ENCODE measurements at regions not wholly inside any gene's neighbourhood (a gene's known extent, or its start where the extent isn't known, plus 50 kb on each side); places are given as distances from the start of the nearest gene placed in this dataset.

DNA sequence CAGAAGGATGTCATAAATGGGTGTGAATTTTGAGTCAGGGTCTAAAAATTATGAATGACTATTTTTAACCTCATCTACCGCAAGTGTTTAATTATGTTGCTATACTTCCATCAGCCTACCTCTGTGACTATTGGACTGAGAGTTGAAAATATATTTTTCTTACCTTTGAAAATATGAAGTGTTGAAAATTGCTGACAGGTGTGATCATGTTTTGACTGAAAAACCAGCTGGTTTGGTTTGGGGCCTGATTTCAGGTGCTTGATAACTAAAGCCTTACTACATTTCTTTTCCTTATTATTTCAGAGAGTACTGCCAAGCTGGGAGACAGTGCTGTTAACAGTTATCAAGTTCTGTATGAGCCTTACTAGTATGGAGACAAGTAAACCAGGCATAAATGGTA is 107.2 kb upstream of the DUSP10 start:
- Histone ChIP-seq H3K4me3 (ENCODE audit: low read depth in 1 of 2, low read length in 2 of 2) (no peak overlapping the region), H3K36me3 (ENCODE audit: control insufficient read depth in 1 of 2, insufficient read depth in 2 of 2, low read length in 2 of 2) (no peaks in the 10 kb centered on the region), H3K27me3 (ENCODE audit: low read depth, low read length) (no peaks in the 10 kb centered on the region), H3K9me3 (ENCODE audit: control insufficient read depth in 1 of 2, low read length in 2 of 2) (no peaks in the 10 kb centered on the region), H3K27ac (ENCODE audit: low read length) (no peak overlapping the region), H3K4me1 (ENCODE audit: control insufficient read depth in 1 of 2, insufficient read depth in 2 of 2, low read length in 2 of 2) (peaks cover 0 to 18% of the 10 kb centered on the region in 2 donors)

DNA sequence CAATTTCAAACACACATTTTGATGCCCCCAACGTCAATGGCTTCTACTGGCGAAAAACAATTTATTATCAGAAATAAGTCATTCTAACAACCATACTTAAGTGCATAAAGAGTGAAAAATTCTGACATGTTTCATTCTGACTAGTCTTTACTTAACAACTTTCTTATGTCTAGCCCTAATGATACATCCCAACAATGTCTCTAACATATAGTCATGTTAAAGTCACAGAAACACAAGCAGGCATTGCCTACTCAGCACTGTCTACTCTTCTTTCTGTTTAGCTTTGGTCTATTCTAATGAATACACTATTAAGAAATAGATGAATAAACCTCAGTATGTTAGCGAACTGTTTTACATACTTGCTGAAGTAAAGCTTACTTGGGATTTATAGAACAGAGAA is 105.8 kb upstream of the DUSP10 start:
- H3K9me3 ChIP-seq (ENCODE audit: control insufficient read depth in 1 of 2, low read length in 2 of 2), result no peaks in the 10 kb centered on the region
- H3K4me3 ChIP-seq (ENCODE audit: low read depth in 1 of 2, low read length in 2 of 2), result no peak overlapping the region
- peaks cover 0 to 18% of the 10 kb centered on the region in 2 donors for H3K4me1 ChIP-seq (ENCODE audit: control insufficient read depth in 1 of 2, insufficient read depth in 2 of 2, low read length in 2 of 2)
- no peaks in the 10 kb centered on the region for H3K27me3 ChIP-seq (ENCODE audit: low read depth, low read length)
- no peaks in the 10 kb centered on the region for H3K36me3 ChIP-seq (ENCODE audit: control insufficient read depth in 1 of 2, insufficient read depth in 2 of 2, low read length in 2 of 2)
- H3K27ac ChIP-seq (ENCODE audit: low read length), result no peak overlapping the region

DNA sequence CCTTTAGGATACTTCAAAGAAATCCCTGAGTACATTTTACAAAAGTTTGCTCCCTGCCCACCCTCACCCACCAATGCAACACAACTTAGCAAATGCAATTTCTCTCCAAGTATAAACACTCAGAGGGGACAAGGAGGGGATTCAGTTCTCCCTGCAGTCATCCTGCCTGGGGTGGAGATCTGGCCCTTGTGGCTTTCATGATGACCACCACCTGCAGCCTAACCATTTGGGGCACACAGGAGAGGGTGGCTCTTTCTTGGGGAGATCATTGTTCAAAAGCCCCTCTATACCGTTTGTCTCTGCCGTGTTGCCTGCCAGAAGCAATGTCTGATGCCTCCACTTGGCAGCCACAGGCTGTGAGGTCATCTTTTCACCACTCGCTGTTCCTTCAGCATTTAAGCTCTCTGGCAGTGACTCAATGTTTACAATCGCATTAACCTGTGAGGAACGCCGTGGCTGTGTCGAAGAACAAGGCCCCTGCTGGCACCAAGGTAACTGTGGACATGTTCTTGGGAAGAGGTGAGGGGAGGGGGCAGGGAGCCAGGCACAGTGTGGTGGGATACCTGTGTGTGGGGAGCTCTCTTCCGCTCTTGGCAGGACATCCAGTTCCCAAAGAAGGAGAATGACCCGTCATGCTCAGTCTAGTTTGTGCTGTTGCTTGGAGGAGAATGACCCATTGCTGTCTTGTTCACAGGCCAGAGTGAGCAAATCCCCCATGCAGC is 103.9 kb upstream of the DUSP10 start:
- H3K27ac ChIP-seq (ENCODE audit: low read length), result no peak overlapping the region
- H3K9me3 ChIP-seq (ENCODE audit: control insufficient read depth in 1 of 2, low read length in 2 of 2), result no peaks in the 10 kb centered on the region
- H3K36me3 ChIP-seq (ENCODE audit: control insufficient read depth in 1 of 2, insufficient read depth in 2 of 2, low read length in 2 of 2), result no peaks in the 10 kb centered on the region
- H3K4me1 ChIP-seq (ENCODE audit: control insufficient read depth in 1 of 2, insufficient read depth in 2 of 2, low read length in 2 of 2), result peaks cover 0 to 18% of the 10 kb centered on the region in 2 donors
- H3K4me3 ChIP-seq (ENCODE audit: low read depth in 1 of 2, low read length in 2 of 2), result no peak overlapping the region
- H3K27me3 ChIP-seq (ENCODE audit: low read depth, low read length), result no peaks in the 10 kb centered on the region

DNA sequence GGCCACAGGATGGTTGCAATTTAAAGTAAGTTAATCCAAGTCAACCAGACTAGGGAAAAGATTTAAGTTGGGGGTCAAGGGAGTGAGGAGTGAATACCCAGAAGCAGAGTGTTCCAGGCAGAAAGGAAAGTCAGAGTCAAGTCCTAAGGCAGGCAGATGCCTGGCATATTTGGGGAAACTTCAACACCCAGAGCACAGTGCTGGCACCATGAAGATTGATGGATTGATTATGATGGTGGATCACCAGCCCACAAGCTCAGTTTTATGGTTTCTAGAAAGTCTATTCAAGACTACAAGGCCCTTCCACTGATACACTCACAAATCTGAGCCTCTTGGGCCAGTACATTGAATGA is 100.1 kb upstream of the DUSP10 start:
- H3K9me3 ChIP-seq (ENCODE audit: control insufficient read depth in 1 of 2, low read length in 2 of 2), result no peaks in the 10 kb centered on the region
- no peak overlapping the region for H3K4me3 ChIP-seq (ENCODE audit: low read depth in 1 of 2, low read length in 2 of 2)
- no peaks in the 10 kb centered on the region for H3K27me3 ChIP-seq (ENCODE audit: low read depth, low read length)

DNA sequence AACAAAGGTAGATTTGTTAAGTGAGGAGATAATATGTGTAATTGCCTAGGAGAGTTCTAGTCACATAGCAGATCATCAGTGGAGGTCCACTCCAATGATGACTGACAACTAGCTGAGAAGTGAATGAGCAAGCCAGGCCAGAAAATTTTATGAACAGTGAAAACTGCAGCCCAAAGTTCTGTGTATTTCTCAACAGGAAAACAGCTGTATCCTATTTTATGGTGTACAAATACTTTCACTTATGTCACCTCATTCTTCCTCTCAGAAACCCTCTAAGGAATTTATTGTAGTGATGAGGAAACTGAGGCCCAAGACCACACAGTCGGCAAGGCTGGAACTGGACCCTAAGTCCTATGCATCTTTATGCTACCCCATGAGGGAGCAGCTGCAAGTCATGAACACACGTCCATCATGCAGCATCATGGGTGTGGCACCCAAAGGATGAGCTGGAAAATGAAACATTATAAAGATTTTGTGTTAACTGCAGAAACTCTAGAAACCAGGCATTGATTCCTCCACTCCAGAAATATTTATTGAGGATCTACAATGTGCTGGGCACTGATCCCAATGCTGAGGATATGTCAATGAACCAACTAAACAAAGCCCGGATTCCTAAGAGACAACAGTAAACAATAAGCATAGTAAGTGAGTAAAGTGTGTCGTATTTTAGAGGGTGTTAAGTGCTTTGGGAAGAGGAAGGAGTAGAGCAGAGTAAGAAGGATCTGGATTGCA is 99.5 kb upstream of the DUSP10 start:
- no peaks in the 10 kb centered on the region for H3K27me3 ChIP-seq (ENCODE audit: low read depth, low read length)
- H3K9me3 ChIP-seq (ENCODE audit: control insufficient read depth in 1 of 2, low read length in 2 of 2), result no peaks in the 10 kb centered on the region

More for the DNA sequence above, 100.1 kb upstream of the DUSP10 start:
- Histone ChIP-seq H3K4me1 (ENCODE audit: control insufficient read depth in 1 of 2, insufficient read depth in 2 of 2, low read length in 2 of 2) (peaks cover 0 to 18% of the 10 kb centered on the region in 2 donors), H3K36me3 (ENCODE audit: control insufficient read depth in 1 of 2, insufficient read depth in 2 of 2, low read length in 2 of 2) (peaks cover 0 to 6% of the 10 kb centered on the region in 2 donors), H3K27ac (ENCODE audit: low read length) (no peak overlapping the region)

DNA sequence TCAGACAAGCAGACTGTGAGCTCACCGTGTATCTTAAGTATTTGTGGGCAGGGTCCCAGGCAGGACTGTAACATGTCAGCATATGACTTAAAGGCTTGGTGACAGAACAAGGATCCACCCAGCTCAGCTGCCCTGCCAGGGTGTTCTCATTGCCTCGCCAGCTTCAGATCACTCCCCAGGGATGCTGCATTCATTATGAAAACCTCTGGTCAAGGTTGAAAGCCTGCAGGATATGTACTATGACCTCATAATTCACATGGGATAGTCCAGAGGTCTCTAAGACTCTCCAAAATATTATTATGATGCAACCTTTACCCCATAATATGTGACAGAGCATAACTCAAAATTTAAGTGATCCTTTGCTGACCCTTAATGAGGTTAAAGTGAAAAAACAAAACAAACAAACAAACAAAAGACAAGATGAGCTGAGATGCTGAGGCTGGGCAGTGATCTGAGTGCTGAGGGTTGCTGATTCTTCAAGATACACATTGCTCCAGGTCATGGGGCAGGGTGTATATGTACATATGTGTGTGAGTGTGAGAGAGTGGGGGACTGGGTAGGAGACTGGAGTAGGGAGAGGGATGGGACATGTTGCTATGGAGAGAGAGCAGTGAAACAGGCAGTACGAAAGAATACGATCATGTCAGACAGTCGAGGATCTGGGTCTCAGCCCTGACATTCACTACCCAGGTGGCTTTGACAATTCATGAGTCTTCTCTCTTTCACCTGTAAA is 98.8 kb upstream of the DUSP10 start:
- no peak overlapping the region for H3K27ac ChIP-seq (ENCODE audit: low read length)
- peaks cover 0 to 6% of the 10 kb centered on the region in 2 donors for H3K36me3 ChIP-seq (ENCODE audit: control insufficient read depth in 1 of 2, insufficient read depth in 2 of 2, low read length in 2 of 2)
- H3K4me3 ChIP-seq (ENCODE audit: low read depth in 1 of 2, low read length in 2 of 2), result no peak overlapping the region
- no peaks in the 10 kb centered on the region for H3K27me3 ChIP-seq (ENCODE audit: low read depth, low read length)
- peaks cover 0 to 9% of the 10 kb centered on the region in 2 donors for H3K4me1 ChIP-seq (ENCODE audit: control insufficient read depth in 1 of 2, insufficient read depth in 2 of 2, low read length in 2 of 2)
- H3K9me3 ChIP-seq (ENCODE audit: control insufficient read depth in 1 of 2, low read length in 2 of 2), result no peaks in the 10 kb centered on the region

More for the DNA sequence above, 99.5 kb upstream of the DUSP10 start:
- Histone ChIP-seq H3K27ac (ENCODE audit: low read length) (no peak overlapping the region), H3K4me3 (ENCODE audit: low read depth in 1 of 2, low read length in 2 of 2) (no peak overlapping the region), H3K4me1 (ENCODE audit: control insufficient read depth in 1 of 2, insufficient read depth in 2 of 2, low read length in 2 of 2) (peaks cover 0 to 16% of the 10 kb centered on the region in 2 donors), H3K36me3 (ENCODE audit: control insufficient read depth in 1 of 2, insufficient read depth in 2 of 2, low read length in 2 of 2) (peaks cover 0 to 6% of the 10 kb centered on the region in 2 donors)

DNA sequence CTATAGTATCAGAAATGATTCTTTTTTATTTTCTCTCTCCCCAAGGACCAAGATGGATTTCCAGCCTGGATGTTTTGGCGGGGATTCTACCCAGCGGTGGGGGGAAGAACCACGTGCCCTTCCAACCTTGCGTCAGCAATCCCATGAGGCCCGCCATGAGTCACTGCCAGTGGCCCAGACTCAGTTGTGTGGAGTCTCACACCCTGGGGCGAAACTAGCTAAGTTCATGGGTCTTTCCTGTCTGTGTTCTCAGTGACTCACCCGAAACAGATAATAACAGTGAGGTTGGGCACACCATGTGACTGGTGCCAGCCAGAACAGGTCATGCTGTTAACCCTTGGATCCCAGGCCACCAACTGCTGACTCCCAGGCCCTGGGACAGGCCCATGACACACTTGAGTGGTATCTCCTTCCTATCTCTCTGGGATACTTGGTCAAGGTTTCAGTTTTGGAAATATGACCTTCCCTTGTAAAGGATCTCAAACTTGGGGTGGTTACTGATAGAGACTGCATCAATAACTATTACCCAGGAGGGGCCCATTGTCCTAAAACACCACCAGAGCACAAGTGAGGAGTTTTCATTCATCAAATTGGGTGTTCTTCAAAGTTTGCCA is 98.0 kb upstream of the DUSP10 start:
- H3K27ac ChIP-seq (ENCODE audit: low read length), result no peak overlapping the region
- no peak overlapping the region for H3K4me3 ChIP-seq (ENCODE audit: low read depth in 1 of 2, low read length in 2 of 2)
- no peaks in the 10 kb centered on the region for H3K9me3 ChIP-seq (ENCODE audit: control insufficient read depth in 1 of 2, low read length in 2 of 2)
- H3K36me3 ChIP-seq (ENCODE audit: control insufficient read depth in 1 of 2, insufficient read depth in 2 of 2, low read length in 2 of 2), result peaks cover 0 to 6% of the 10 kb centered on the region in 2 donors
- no peaks in the 10 kb centered on the region for H3K27me3 ChIP-seq (ENCODE audit: low read depth, low read length)
- peaks cover 0 to under 1% of the 10 kb centered on the region in 2 donors for H3K4me1 ChIP-seq (ENCODE audit: control insufficient read depth in 1 of 2, insufficient read depth in 2 of 2, low read length in 2 of 2)

DNA sequence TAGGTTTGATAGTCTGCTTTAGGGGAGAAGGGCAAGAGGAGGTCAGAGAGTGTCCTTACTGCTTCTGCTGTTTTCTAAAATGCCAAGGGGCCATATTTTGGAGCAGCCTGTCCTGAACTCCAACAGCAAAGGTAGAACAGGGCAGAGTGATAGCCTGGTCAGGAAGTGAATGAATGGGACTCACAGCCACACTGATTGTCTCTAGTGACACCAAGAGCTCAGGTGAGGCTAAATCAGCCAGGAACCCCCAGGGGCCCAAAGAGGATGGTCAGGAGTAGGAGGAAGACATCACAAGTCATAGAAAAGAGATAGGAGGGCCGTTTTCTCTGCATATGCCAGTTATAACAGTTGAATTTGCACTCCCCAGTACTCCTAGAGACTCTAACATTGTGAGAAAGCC is 97.4 kb upstream of the DUSP10 start:
- no peaks in the 10 kb centered on the region for H3K4me1 ChIP-seq (ENCODE audit: control insufficient read depth in 1 of 2, insufficient read depth in 2 of 2, low read length in 2 of 2)
- H3K27me3 ChIP-seq (ENCODE audit: low read depth, low read length), result no peaks in the 10 kb centered on the region
- no peaks in the 10 kb centered on the region for H3K9me3 ChIP-seq (ENCODE audit: control insufficient read depth in 1 of 2, low read length in 2 of 2)
- peaks cover 0 to 6% of the 10 kb centered on the region in 2 donors for H3K36me3 ChIP-seq (ENCODE audit: control insufficient read depth in 1 of 2, insufficient read depth in 2 of 2, low read length in 2 of 2)
- H3K4me3 ChIP-seq (ENCODE audit: low read depth in 1 of 2, low read length in 2 of 2), result no peak overlapping the region
- H3K27ac ChIP-seq (ENCODE audit: low read length), result no peak overlapping the region

DNA sequence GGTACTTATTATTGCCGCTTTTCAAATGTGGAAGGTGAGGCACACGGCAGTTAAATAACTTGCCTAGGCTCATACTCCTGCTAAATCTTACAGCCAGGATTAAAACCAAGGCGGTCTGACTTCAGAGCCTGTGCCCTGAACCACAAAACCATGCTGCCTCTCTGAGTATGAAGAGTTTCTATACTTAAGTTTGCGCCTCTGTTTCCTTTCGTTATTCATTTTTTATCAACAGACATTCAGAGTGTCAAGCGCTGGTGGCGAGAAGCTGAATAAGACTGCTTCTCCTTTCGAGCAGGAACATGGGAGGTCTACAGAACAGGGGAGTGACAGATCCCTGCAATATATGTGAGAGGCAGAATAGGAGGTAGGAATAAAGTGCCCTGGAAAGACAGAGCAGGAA is 96.0 kb upstream of the DUSP10 start:
- Histone ChIP-seq H3K9me3 (ENCODE audit: control insufficient read depth in 1 of 2, low read length in 2 of 2) (no peaks in the 10 kb centered on the region), H3K27me3 (ENCODE audit: low read depth, low read length) (no peaks in the 10 kb centered on the region), H3K36me3 (ENCODE audit: control insufficient read depth in 1 of 2, insufficient read depth in 2 of 2, low read length in 2 of 2) (peaks cover 0 to 6% of the 10 kb centered on the region in 2 donors), H3K4me1 (ENCODE audit: control insufficient read depth in 1 of 2, insufficient read depth in 2 of 2, low read length in 2 of 2) (peaks cover 0 to 3% of the 10 kb centered on the region in 2 donors), H3K27ac (ENCODE audit: low read length) (no peak overlapping the region), H3K4me3 (ENCODE audit: low read depth in 1 of 2, low read length in 2 of 2) (no peak overlapping the region)

DNA sequence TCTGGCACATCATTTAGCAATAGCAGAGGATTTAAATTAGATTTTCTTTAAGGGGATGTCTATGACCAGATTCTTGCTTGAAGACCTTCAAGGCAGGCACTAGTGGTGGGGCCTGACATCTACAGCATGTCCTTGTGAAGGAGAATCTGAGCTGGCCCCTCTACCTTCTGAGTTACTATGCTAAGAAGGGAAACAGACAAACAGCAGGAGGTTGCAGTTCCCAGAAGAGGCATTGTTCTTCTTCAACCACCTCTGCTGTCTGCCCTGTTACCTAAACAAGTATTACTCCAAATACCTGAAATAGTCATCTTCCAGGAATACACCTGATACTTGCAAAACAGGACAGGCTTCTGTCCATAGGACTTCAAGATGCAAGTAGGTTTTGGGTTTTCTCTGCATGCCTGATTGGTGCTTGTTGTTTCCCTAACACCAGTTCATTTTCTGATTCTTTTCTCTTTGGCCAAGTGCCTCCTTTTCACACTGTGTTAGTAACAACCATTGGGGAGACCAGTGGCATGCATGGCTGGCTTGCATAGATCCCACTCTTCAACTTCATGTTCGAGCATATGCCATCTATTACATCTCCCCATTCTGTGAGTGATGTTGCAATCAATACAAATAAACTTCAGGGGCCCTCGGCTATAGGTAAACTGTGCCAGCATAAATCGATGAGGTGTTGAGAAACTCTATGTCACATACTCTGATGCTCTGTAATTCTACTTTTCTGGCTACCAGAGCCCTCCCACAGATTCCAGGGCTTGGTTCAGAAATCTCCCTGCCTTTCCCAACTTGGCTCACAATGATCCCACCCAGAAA is 93.0 kb upstream of the DUSP10 start:
- H3K27ac ChIP-seq (ENCODE audit: low read length), result no peak overlapping the region
- no peaks in the 10 kb centered on the region for H3K9me3 ChIP-seq (ENCODE audit: control insufficient read depth in 1 of 2, low read length in 2 of 2)
- H3K36me3 ChIP-seq (ENCODE audit: control insufficient read depth in 1 of 2, insufficient read depth in 2 of 2, low read length in 2 of 2), result peaks cover 0 to under 1% of the 10 kb centered on the region in 2 donors
- H3K4me1 ChIP-seq (ENCODE audit: control insufficient read depth in 1 of 2, insufficient read depth in 2 of 2, low read length in 2 of 2), result peaks cover 0 to 11% of the 10 kb centered on the region in 2 donors
- H3K4me3 ChIP-seq (ENCODE audit: low read depth in 1 of 2, low read length in 2 of 2), result no peak overlapping the region
- no peaks in the 10 kb centered on the region for H3K27me3 ChIP-seq (ENCODE audit: low read depth, low read length)
